Duodenal mucosa (tissue), 2 donors: ENCODE measurements at regions not wholly inside any gene's neighbourhood (a gene's known extent, or its start where the extent isn't known, plus 50 kb on each side); places are given as distances from the start of the nearest gene placed in this dataset.

Source experiments
- H3K27ac ChIP-seq: one replicate; pipeline ENCODE4 v1.7.0; 2013; ENCODE audit warnings: low read depth, low read length
- H3K27me3 ChIP-seq, 2 donors: one replicate each; pipeline ENCODE4 v1.7.0; 2013; ENCODE audit warnings: low read length in 2 of 2, control low read depth in 1 of 2; ENCODE audit not compliant: insufficient read depth in 2 of 2, control insufficient read depth in 1 of 2
- H3K36me3 ChIP-seq, 2 donors: one replicate each; pipeline ENCODE4 v1.7.0; 2013; ENCODE audit warnings: low read length in 2 of 2, control low read depth in 1 of 2; ENCODE audit not compliant: insufficient read depth in 2 of 2, control insufficient read depth in 1 of 2
- H3K4me1 ChIP-seq, 2 donors: one replicate each; pipeline ENCODE4 v1.7.0; 2013; ENCODE audit warnings: low read length in 2 of 2, control low read depth in 1 of 2; ENCODE audit not compliant: insufficient read depth in 2 of 2, control insufficient read depth in 1 of 2
- H3K4me3 ChIP-seq, 2 donors: one replicate each; pipeline ENCODE4 v1.7.0; 2013; ENCODE audit warnings: low read length in 2 of 2, low read depth in 1 of 2
- H3K9ac ChIP-seq, 2 donors: one replicate each; pipeline ENCODE4 v1.7.0; 2013; ENCODE audit warnings: low read length in 2 of 2, low read depth in 1 of 2
- H3K9me3 ChIP-seq, 2 donors: one replicate each; pipeline ENCODE4 v1.7.0; 2013; ENCODE audit warnings: low read length in 2 of 2, control low read depth in 1 of 2; ENCODE audit not compliant: control insufficient read depth in 1 of 2

DNA sequence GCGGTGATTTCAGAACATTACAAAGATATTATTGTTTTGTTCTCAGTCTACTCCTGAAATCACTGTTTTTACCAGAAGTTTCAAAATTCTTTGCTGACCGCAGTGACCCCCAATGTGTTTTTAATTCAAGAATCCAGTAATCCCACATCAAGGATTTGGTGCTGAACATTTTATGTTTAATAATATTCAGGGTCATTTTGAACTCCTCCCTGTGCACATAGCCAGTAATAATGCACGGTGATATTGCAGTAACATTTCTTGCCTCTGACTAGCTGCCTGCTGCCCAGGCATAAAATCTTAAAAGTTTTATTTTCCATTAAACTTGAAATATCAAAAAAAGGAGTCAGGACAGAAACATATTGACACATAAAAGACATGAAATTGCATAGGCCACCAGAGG, 443.4 kb upstream of the NCAM2 start:
- Histone ChIP-seq H3K27ac (no peak overlapping the region), H3K4me3 (no peak overlapping the region), H3K9me3 (peaks cover 4 to 17% of the 10 kb centered on the region in 2 donors), H3K4me1 (no peaks in the 10 kb centered on the region), H3K36me3 (no peaks in the 10 kb centered on the region), H3K9ac (no peak overlapping the region), H3K27me3 (no peaks in the 10 kb centered on the region)

DNA sequence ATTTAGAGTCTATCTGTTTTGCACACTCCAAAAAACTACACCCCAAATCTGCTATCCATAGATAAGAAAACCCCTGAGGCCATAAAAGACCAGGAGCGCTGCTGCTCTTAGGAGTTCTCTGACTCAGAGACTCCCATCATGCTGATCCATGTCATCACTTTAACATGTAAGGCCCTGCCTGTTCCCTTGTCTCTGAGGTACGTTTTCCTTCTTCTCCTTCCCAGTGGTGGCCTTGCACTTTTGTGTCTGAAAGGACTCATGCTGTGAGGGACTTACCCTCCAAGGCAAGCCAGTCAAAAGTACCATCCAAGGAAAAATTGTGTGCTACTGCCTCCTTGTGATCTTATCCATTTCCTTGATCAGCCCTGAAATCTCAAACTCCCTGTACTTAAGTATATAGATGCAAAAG, 427.4 kb upstream of the NCAM2 start:
- Histone ChIP-seq H3K4me3 (no peak overlapping the region), H3K9me3 (peaks cover 2 to 5% of the 10 kb centered on the region in 2 donors), H3K27ac (no peak overlapping the region), H3K36me3 (no peaks in the 10 kb centered on the region), H3K27me3 (no peaks in the 10 kb centered on the region), H3K9ac (no peak overlapping the region), H3K4me1 (no peaks in the 10 kb centered on the region)

DNA sequence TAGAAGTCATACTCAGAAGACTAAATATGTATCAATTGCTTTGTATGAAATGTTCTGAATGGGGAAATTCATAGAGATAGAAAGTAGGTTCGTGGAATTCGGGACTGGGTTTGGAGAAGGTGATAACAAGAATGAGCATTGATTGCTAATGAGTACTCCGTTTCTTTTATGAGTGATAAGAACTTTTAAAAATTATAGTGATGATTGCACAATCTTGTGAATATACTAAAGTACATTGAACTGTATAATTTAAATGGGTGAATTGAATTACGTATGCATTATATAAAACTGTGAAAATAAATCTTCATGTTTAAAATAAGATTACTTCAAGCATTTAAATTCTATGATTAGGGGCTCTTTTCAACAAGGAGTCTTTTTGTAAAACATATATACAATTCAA, 425.6 kb upstream of the NCAM2 start:
- Histone ChIP-seq H3K4me3 (no peak overlapping the region), H3K4me1 (no peaks in the 10 kb centered on the region), H3K9me3 (peaks cover 2 to 6% of the 10 kb centered on the region in 2 donors), H3K27ac (no peak overlapping the region), H3K9ac (no peak overlapping the region), H3K36me3 (no peaks in the 10 kb centered on the region), H3K27me3 (no peaks in the 10 kb centered on the region)

DNA sequence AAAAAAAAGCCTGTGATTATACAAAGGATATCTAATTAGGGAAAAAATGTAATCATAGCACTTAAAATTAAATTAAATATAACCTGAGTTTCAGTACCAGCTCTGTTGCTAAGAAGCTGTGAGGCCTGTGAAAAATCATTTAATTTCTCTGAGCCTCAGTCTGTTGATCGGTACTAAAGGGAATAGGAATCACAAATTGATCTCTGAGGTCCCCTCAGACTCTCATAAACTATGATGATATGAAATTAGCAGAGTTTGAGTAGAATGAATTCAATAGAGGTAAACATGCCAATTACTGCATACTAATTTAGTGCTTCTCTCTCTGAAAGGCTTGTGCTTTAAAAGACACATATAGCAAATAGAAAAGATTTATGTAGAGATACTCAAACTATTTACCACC, 416.8 kb upstream of the NCAM2 start:
- H3K9me3 ChIP-seq, result peaks cover 8 to 10% of the 10 kb centered on the region in 2 donors
- no peak overlapping the region for H3K9ac ChIP-seq
- no peaks in the 10 kb centered on the region for H3K36me3 ChIP-seq
- H3K27ac ChIP-seq, result no peak overlapping the region
- no peaks in the 10 kb centered on the region for H3K27me3 ChIP-seq
- H3K4me1 ChIP-seq, result no peaks in the 10 kb centered on the region
- no peak overlapping the region for H3K4me3 ChIP-seq

DNA sequence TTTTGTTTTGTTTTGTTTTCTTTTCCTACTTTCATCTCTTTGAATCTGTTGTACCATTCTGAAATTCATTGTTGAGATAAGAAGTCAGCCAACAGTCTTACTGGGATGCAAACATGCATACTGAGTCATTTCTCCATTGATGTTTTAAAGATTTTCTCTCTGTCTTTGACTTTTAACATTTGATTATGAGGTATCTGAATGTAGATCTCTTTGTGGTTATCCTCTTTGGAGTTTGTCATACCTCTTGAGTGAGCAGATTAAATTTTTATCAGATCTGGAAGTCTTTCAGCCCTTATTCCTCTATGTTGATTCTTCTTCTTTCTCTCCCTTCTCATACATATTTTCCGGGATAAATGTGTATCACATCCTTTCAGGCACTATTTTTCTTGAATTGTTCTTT, 406.9 kb upstream of the NCAM2 start:
- Histone ChIP-seq H3K27ac (no peak overlapping the region), H3K9me3 (peaks cover 5 to 15% of the 10 kb centered on the region in 2 donors), H3K4me1 (no peaks in the 10 kb centered on the region), H3K4me3 (no peak overlapping the region), H3K9ac (no peak overlapping the region), H3K36me3 (no peaks in the 10 kb centered on the region), H3K27me3 (no peaks in the 10 kb centered on the region)

DNA sequence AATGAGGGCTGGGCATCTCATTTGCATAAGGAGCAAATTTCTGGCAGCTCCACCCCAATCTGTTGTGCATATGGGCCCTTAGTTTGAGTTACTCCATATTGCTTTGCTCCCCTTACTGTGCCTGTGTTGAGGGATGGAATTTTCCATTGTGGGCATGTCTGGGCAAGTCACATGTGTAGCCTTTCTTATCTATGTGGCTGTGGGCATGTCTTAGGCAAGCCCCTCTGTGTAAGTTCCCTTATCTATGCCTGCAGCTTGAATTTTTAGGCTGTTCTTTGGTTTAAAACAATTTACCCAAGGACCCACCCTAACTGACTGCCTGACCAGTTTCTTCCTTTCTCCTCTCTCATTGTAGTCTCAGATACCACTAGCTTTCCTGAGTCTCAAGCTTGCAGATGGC, 405.7 kb upstream of the NCAM2 start:
- Histone ChIP-seq H3K4me3 (no peak overlapping the region), H3K9me3 (peaks cover 5 to 22% of the 10 kb centered on the region in 2 donors), H3K9ac (no peak overlapping the region)

DNA sequence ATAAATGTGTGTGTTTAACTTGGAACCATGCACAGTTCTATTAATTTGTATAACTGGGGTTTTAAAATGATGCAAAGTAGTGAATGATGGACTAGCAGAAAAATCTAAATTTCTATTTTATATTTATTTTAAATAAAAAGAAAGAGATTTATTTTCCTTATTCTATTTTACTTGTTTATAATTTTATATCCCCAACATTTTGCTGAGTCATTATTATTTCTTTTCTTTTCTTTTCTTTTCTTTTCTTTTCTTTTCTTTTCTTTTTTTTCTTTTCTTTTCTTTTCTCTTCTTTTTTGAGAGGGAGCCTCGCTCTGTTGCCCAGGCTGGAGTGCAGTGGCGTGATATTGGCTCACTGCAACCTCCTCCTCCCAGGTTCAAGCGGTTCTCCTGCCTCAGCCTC, 395.0 kb upstream of the NCAM2 start:
- Histone ChIP-seq H3K9me3 (peaks cover 6 to 24% of the 10 kb centered on the region in 2 donors), H3K36me3 (no peaks in the 10 kb centered on the region), H3K27ac (no peak overlapping the region), H3K4me1 (no peaks in the 10 kb centered on the region), H3K4me3 (no peak overlapping the region), H3K9ac (no peak overlapping the region), H3K27me3 (no peaks in the 10 kb centered on the region)

More for the DNA sequence above, 405.7 kb upstream of the NCAM2 start:
- no peaks in the 10 kb centered on the region for H3K27me3 ChIP-seq
- H3K4me1 ChIP-seq, result no peaks in the 10 kb centered on the region
- no peaks in the 10 kb centered on the region for H3K36me3 ChIP-seq
- no peak overlapping the region for H3K27ac ChIP-seq

DNA sequence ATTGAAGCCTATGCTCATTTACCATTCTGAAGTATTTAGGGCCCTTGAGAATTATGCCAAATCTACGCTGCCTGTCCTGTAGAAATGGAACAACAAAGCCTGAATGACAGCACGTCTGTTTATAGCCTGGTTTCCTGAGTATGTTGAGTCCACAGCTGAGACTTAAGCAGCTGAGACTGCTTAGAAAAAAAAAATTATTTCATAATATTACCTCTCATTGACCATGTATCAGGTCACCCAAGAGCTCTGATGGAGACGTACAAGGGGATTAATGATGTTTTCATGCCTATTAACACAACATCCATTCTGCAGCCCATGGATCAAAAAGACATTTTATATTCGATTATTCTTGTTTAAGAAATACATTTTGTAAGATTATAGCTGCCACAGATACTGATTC, 387.2 kb upstream of the NCAM2 start:
- Histone ChIP-seq H3K9me3 (peaks cover 2 to 15% of the 10 kb centered on the region in 2 donors), H3K4me3 (no peak overlapping the region), H3K36me3 (no peaks in the 10 kb centered on the region), H3K4me1 (no peaks in the 10 kb centered on the region), H3K27me3 (no peaks in the 10 kb centered on the region), H3K27ac (no peak overlapping the region), H3K9ac (no peak overlapping the region)

DNA sequence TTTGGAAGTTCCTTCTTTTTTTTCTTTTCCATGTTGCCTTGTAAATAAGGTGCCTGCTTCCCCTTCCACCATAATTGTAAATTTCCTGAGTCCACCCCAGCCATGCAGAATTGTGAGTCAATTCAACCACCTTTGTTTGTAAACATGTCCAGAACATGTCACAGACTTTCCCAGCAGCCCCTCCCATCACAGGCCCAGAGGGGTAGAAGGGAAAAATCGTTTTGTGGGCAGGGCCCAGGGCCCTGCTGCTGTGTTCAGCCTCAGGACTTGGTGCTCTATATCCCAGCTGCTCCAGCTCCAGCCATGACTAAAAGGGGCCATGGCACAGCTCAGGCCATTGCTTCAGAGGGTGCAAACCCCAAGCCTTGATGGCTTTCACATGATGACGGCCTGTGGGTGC, 384.6 kb upstream of the NCAM2 start:
- no peaks in the 10 kb centered on the region for H3K27me3 ChIP-seq
- H3K36me3 ChIP-seq, result no peaks in the 10 kb centered on the region
- H3K9me3 ChIP-seq, result peaks cover 2 to 7% of the 10 kb centered on the region in 2 donors
- H3K9ac ChIP-seq, result no peak overlapping the region
- H3K4me3 ChIP-seq, result no peak overlapping the region
- H3K4me1 ChIP-seq, result no peaks in the 10 kb centered on the region
- no peak overlapping the region for H3K27ac ChIP-seq

DNA sequence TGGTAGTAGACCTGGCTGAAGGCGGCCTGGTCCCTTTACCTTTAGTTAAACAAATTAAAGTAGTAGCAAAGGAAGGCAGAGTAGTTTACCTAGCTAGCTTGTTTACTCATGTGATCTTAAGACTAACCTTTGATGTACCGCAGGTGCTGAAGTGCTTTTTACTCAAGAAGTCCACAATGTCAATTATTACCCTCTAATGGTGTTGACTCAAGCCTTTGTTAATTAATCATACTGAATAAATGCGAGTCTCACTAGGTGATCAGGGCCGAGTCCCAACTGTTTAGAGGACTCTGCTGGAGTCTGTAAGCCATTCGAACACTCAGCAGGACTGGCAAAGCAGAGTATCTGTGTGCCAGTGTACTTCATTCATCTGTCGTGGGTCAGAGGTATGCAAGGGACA, 381.1 kb upstream of the NCAM2 start:
- Histone ChIP-seq H3K9me3 (peaks cover 0 to 4% of the 10 kb centered on the region in 2 donors), H3K4me1 (no peaks in the 10 kb centered on the region), H3K27me3 (no peaks in the 10 kb centered on the region)

DNA sequence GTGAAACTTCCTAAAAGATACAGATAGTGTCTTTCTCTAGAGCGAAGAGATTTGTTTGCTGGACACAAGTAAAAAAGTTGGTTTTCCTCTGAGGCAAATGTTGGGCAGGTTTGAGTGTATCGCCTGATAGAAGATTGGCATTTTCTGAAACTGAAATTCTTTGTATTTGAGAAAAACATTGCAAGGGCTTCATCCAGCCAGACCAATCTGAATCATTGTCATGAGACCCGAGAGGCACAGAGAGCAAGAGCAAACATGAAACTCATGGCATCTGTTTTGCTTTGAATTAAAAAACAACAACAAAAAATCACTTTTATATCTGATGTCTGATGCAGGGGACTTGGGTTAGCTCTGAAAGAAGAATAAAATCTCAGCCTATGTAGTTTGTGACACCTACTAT, 379.3 kb upstream of the NCAM2 start:
- H3K36me3 ChIP-seq, result no peaks in the 10 kb centered on the region
- no peak overlapping the region for H3K4me3 ChIP-seq
- peaks cover 0 to 7% of the 10 kb centered on the region in 2 donors for H3K9me3 ChIP-seq
- H3K9ac ChIP-seq, result no peak overlapping the region
- no peak overlapping the region for H3K27ac ChIP-seq
- H3K4me1 ChIP-seq, result no peaks in the 10 kb centered on the region
- H3K27me3 ChIP-seq, result no peaks in the 10 kb centered on the region

More for the DNA sequence above, 381.1 kb upstream of the NCAM2 start:
- Histone ChIP-seq H3K9ac (no peak overlapping the region), H3K36me3 (no peaks in the 10 kb centered on the region), H3K27ac (no peak overlapping the region), H3K4me3 (no peak overlapping the region)
